Esophagus muscularis mucosa (tissue), 4 donors: ENCODE measurements at regions not wholly inside any gene's neighbourhood (a gene's known extent, or its start where the extent isn't known, plus 50 kb on each side); places are given as distances from the start of the nearest gene placed in this dataset.

Experiments used
- EP300 ChIP-seq: sonication (generic); formaldehyde crosslinking; IDR thresholded peaks from one replicate; pipeline ENCODE4 v1.6.1; 2017; ENCODE audit warnings: antibody characterized with exemption
- POLR2A ChIP-seq: fragments of 450-650 bp; IDR thresholded peaks from one replicate; pipeline ENCODE4 v1.6.1; 2017; ENCODE audit warnings: antibody characterized with exemption, moderate library complexity, mild to moderate bottlenecking, low read depth
- POLR2AphosphoS5 ChIP-seq, 2 donors: sonication (generic); formaldehyde crosslinking; IDR thresholded peaks; one replicate each; pipeline ENCODE4 v1.6.1; 2017; ENCODE audit warnings: antibody characterized with exemption in 2 of 2
- TF ChIP-seq, protein P1 (sequence below), 3 experiments: fragments of 200-600 bp in 2 of 3; fragments of 450-650 bp in 1 of 3; sonication (generic) in 2 of 3; IDR thresholded peaks; one replicate each; pipeline ENCODE4 v1.5.1; 2017 to 2019; ENCODE audit warnings: antibody characterized with exemption in 3 of 3, mild to moderate bottlenecking in 2 of 3, moderate library complexity in 1 of 3

GRCh38 chr4:124118061-124118460, 594.5 kb downstream of the ANKRD50 start:
- TF ChIP-seq, protein P1, sequence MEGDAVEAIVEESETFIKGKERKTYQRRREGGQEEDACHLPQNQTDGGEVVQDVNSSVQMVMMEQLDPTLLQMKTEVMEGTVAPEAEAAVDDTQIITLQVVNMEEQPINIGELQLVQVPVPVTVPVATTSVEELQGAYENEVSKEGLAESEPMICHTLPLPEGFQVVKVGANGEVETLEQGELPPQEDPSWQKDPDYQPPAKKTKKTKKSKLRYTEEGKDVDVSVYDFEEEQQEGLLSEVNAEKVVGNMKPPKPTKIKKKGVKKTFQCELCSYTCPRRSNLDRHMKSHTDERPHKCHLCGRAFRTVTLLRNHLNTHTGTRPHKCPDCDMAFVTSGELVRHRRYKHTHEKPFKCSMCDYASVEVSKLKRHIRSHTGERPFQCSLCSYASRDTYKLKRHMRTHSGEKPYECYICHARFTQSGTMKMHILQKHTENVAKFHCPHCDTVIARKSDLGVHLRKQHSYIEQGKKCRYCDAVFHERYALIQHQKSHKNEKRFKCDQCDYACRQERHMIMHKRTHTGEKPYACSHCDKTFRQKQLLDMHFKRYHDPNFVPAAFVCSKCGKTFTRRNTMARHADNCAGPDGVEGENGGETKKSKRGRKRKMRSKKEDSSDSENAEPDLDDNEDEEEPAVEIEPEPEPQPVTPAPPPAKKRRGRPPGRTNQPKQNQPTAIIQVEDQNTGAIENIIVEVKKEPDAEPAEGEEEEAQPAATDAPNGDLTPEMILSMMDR (IDR thresholded peaks at IDR 0.05), result no peak
- no peak for TF ChIP-seq EP300
- TF ChIP-seq POLR2AphosphoS5 (IDR thresholded peaks at IDR 0.05), result no peak
- TF ChIP-seq POLR2A, result no peak
